Hematopoietic multipotent progenitor cell treated with erythropoietin and hydrocortisone succinate and interleukin-3 and kit ligand, for 4 days (in vitro differentiated cells): ENCODE measurements at regions not wholly inside any gene's neighbourhood (a gene's known extent, or its start where the extent isn't known, plus 50 kb on each side); places are given as distances from the start of the nearest gene placed in this dataset.
"Not testable (repeated sequence)": the region's sequence is repeated elsewhere in the genome, so short reads cannot be mapped to it uniquely, and the experiment has no call there.

ENCODE experiments used
- DNase-seq: peaks from one replicate; pipeline ENCODE4 v3.0.0-alpha.2; 2015

GRCh38 chr7:4438723-4439245, 243.3 kb upstream of the FOXK1 start:
- DNase-seq: no peak

- no peak for DNase-seq
Measured at GRCh38 chr7:4439444-4439843, 242.7 kb upstream of the FOXK1 start.

DNA sequence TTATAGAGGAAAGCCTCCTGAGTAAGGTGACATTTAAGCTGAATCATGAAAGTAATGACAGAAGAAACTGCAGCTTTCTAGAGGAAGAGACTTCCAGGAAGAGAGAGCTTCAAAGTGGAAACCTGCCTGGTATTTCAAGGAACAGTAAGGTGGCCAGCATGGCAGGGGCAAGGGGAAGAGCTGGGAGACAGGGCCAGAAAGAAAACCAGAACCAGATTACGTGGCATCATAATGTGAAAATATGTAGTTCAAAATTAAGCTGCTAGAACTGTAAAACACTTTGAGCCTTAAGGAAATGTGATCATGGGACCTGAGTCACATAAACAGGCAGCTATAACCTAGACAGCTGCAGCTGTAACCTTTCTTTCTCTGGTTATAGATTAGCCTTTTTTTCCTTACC, 238.0 kb upstream of the FOXK1 start:
- DNase-seq: no peak

DNA sequence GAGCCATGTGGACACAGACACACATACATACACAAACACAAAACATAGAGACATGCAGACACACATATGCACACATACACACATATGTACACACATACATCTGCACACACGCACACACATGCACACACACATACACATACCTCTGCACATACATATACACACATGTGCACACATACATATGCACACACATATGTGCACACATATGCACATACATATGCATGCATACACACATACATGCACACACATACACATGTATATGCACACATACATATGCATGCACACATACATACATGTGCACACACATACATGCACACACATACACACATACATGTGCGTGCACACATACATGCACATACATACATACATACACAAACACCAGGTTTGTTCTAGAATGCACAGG, 236.3 kb upstream of the FOXK1 start:
- no peak for DNase-seq

DNA sequence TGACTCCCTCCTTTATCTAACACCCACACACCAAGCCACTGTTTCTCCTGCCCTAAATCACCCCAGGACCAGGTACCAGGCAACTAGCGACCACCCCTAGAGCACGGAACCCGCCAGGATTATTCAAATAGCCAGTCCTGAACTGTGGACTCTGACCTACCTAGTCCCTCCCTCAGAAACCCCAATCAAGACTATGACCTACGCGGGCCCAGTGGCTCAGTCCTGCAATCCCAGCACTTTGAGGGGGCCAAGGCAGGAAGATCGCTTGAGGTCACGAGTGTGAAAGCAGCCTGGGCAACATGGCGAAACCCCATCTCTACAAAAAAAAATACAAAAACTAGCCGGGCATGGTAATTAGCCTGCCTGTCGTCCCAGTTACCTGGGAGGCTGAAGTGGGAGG, 232.8 kb upstream of the FOXK1 start:
- DNase-seq: no peak

- DNase-seq: no peak
Measured at GRCh38 chr7:4450483-4450882, 231.6 kb upstream of the FOXK1 start.

- no peak for DNase-seq
Measured at GRCh38 chr7:4460597-4460996, 221.5 kb upstream of the FOXK1 start.

DNA sequence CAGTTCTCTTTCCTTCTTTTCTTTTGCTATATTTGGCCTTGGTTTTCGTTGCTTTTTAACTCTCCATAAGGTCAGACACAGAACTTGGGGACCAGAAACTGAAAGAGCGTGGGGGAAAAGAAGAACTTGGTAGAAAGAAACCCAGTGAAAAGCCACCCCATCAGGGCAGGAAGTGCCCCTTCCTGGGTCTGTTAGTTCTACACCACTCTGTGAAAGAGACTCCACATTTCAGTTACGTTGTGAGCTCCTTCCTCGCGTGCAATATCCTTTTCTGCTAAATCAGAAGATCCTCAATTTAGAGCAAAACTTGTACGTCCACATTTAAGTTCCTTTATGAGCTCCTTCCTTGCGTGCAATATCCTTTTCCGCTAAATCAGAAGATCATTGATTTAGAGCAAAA, 220.6 kb upstream of the FOXK1 start:
- DNase-seq: no peak

GRCh38 chr7:4468320-4469102, 213.6 kb upstream of the FOXK1 start:
- DNase-seq: no peak

DNA sequence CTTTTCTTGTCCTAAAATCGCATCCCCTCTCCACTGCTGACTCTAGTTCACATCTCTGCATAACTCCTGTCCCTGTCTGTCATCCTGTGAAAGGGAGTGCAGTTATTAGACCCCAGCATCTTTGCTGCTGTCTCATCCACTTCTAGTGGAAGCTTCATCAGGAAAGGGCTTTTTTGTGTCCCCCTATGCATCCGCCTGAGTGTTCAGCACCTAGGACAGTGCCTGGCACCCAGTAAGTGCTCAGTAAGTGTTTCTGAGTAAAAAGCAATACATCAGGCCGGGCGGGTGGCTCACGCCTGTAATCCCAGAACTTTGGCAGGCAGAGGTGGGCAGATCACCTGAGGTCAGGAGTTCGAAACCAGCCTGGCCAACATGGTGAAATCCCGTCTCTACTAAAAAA, 211.8 kb upstream of the FOXK1 start:
- peak; percentile 20 for DNase-seq

GRCh38 chr7:4472728-4473127, 209.4 kb upstream of the FOXK1 start:
- no peak for DNase-seq

DNA sequence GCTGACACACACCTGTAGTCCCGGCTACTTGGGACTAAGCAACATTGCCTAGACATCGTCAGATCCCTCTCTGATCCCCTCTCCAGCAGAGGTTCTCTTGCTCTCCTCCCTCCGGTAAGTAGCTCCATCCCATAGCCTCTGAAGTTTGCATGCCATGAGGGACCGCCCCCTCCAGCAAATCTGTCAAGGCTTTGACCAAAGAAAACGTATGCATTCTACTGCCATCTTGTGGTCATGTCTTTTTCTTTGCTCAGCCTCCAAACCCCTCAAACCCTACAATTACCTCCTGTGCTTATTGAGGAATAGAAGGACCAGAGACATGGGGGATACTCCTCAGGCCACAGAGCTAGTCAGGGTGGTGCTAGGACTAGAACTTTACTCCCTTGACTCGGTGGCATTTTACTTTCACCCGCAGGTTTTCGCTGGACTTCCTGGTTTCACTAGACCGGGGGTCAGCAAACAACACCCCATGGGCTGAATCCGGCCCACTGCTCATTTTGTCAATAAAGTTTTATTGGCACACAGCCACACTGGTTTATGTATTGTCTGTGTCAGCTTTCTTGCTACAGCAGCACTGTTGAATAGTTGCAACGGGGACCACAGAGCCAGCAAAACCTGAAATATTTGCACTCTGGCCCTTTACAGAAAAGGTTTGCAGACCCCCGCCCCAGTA, 202.6 kb upstream of the FOXK1 start:
- peak; percentile 73 for DNase-seq

DNA sequence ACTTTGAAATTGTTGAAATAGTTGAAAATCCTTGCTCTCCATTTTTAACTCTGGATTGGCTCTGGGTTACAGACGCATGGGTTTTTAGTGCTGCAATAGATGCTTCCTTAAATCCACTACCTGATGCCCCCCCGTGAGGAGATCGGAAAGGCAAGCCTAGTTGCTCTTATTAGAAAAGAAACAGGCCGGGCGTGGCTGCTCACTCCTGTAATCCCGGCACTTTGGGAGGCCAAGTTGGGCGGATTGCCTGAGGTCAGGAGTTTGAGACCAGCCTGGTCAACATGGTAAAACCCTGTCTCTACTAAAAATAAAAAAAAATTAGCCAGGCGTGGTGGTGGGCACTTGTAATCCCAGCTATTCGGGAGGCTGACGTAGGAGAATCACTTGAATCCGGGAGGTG, 202.0 kb upstream of the FOXK1 start:
- DNase-seq: not testable (repeated sequence)

- no peak for DNase-seq
Measured at GRCh38 chr7:4483851-4484250, 198.2 kb upstream of the FOXK1 start.

- DNase-seq: no peak
Measured at GRCh38 chr7:4484545-4484944, 197.6 kb upstream of the FOXK1 start.

- no peak for DNase-seq
Measured at GRCh38 chr7:4486907-4487306, 195.2 kb upstream of the FOXK1 start.

GRCh38 chr7:4496911-4497310, 185.2 kb upstream of the FOXK1 start:
- DNase-seq: not testable (repeated sequence)

DNA sequence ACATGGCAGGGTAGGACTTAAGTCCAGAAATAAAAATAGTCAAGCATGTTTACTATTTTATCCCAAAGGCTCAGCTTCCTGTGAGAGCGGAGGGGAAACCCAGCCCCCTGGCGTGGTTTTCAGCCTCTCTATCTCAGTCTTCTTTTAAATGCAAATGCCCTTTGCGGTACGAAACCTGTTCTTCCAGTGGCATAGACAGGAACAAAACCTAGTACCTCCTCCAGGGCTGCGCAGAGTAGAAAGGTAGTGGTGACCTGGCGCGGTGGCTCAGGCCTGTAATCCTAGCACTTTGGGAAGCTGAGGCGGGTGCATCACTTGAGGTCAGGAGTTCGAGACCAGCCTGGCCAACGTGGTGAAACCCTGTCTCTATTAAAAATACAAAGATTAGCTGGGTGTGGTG, 181.3 kb upstream of the FOXK1 start:
- no peak for DNase-seq

- DNase-seq: not testable (repeated sequence)
Measured at GRCh38 chr7:4507886-4508285, 174.2 kb upstream of the FOXK1 start.

GRCh38 chr7:4513450-4513849, 168.6 kb upstream of the FOXK1 start:
- no peak for DNase-seq

GRCh38 chr7:4519819-4520520, 162.1 kb upstream of the FOXK1 start:
- DNase-seq: no peak

DNA sequence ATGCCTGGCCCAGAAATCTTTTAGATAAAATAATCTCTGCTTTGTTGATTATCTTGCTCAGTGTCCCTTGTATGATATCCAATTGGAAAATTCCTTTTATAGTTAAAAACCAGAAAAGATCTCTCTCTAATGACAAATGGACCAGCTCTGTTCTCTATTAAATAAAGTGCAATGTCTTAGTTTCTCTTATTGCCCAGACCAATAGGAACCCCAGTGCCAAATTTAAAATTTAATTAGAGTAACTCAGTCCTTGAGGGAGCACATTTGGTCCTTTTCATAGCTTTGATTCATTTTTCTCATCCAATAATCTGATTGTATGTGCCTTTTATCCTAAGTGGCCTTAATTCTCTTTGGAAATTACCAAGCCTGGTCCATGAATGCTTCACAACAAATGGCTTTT, 158.9 kb upstream of the FOXK1 start:
- DNase-seq: no peak

DNA sequence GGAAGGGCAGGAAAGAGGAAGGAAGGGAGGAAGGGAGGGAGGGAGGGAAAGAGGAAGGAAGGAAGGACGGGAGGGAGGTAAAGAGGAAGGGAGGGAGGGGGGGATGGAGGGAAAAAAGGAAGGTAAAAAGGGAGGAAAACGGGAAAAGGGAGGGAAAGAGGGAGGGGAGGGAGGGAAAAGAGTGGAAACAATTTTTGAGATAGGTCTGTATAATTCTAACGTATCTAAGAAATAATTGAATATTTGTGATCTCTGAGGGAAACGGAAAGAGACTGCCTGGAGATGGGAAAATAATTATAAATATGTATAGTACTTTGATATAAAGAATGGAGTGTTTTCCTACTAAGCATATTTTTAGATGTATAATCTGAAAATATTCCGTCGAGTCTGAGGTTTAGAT, 158.2 kb upstream of the FOXK1 start:
- no peak for DNase-seq

DNA sequence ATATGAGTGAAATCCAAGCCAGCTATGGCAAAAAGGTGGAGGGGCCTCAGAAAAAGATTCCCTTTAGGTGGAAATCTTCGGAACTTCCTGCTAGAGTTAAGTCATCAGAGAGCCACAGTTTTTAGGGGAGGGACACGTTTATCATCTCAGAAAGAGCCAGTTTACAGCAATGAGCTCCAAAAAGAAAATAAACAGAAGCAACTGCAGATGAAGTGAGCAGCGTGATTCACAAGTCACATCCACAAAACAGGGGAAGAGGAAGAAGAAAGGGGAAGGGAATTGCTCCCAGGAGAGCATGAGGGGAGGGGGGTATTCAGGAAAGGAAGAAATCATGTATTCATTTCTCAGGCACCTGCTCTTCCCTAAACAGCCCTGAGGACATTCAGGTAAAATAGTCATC, 156.2 kb upstream of the FOXK1 start:
- DNase-seq: no peak
